Ectodermal cell (in vitro differentiated cells): ENCODE measurements at regions not wholly inside any gene's neighbourhood (a gene's known extent, or its start where the extent isn't known, plus 50 kb on each side); places are given as distances from the start of the nearest gene placed in this dataset.

ENCODE experiments used
- H3K27ac ChIP-seq: 2 replicates; pipeline ENCODE4 v1.7.0; 2013; ENCODE audit warnings: mild to moderate bottlenecking, low read depth, low read length; ENCODE audit not compliant: insufficient read depth, poor library complexity, severe bottlenecking
- H3K27me3 ChIP-seq: 2 replicates; pipeline ENCODE4 v1.7.0; 2013; ENCODE audit warnings: mild to moderate bottlenecking, low read length; ENCODE audit not compliant: insufficient read depth, control insufficient read depth, poor library complexity, severe bottlenecking
- H3K36me3 ChIP-seq: one replicate; pipeline ENCODE4 v1.7.0; 2013; ENCODE audit warnings: low read length; ENCODE audit not compliant: control insufficient read depth, insufficient read depth
- H3K4me1 ChIP-seq: one replicate; pipeline ENCODE4 v1.7.0; 2013; ENCODE audit warnings: low read length; ENCODE audit not compliant: control insufficient read depth, insufficient read depth
- H3K4me3 ChIP-seq: 2 replicates; pipeline ENCODE4 v1.7.0; 2013; ENCODE audit warnings: low read depth, low read length, control low read depth; ENCODE audit not compliant: insufficient read depth
- H3K9me3 ChIP-seq: 2 replicates; pipeline ENCODE4 v1.7.0; 2013; ENCODE audit warnings: mild to moderate bottlenecking, low read length, moderate library complexity; ENCODE audit not compliant: control insufficient read depth
- WGBS, 2 experiments: methylation state at CpG; one replicate each; pipeline ENCODE4 v1.1.7; 2013; ENCODE audit warnings: missing lambda C conversion rate in 2 of 2; 5-methylcytosine and 5-hydroxymethylcytosine counted together

GRCh38 chr1:104402178-104402577, 652.5 kb downstream of the AMY1C start:
- WGBS, 2 experiments, result 67 to 80% methylated on average over 1 of the region's 2 CpGs
- no peaks in the 10 kb centered on the region for H3K4me1 ChIP-seq
- H3K27me3 ChIP-seq, result no peaks in the 10 kb centered on the region
- no peak overlapping the region for H3K4me3 ChIP-seq
- H3K9me3 ChIP-seq, result no peaks in the 10 kb centered on the region
- no peaks in the 10 kb centered on the region for H3K36me3 ChIP-seq
- no peak overlapping the region for H3K27ac ChIP-seq

DNA sequence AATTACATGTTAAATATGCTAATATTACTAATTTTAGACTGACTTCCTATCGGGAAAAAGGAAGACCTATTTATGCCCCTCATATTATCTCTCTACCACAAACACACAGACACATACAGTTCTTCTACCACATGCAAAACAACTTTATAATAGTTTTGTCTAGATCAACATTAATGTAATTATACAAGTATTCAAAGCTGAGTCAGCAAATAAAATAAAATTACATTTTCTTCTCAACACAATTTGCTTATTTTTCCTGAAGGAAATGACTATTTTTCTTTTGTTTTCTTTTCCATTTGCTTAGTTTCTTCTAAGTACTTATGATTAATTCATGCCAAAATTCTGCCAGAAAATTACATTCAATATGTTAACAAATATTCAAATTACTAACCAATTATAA, 654.2 kb downstream of the AMY1C start:
- no peaks in the 10 kb centered on the region for H3K9me3 ChIP-seq
- H3K4me1 ChIP-seq, result no peaks in the 10 kb centered on the region
- H3K27me3 ChIP-seq, result no peaks in the 10 kb centered on the region
- no peaks in the 10 kb centered on the region for H3K36me3 ChIP-seq
- WGBS, 2 experiments, result 100% methylated on average over 1 of the region's 1 CpG; no CpG with 5 or more reads in 1 of the 2 experiments
- no peak overlapping the region for H3K4me3 ChIP-seq
- H3K27ac ChIP-seq, result no peak overlapping the region

DNA sequence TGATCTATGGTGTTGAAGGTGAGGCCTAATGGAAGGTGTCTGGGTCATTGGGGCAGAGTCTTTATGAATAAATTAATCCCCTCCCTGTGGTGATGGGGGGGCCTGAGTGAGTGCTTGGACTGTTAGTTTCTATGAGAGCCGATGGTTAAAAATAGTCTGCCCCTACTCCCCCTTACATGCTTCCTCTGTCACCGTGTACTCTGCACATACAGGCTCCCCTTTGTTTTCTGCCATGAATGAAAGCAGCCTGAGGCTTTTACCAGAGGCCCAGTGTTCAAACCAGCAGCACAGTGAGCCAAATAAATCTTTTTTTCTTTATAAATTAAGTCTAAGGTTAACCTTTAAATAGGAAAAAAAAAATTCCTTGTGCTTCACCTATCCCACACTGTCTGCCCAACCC, 657.0 kb downstream of the AMY1C start:
- H3K9me3 ChIP-seq, result no peaks in the 10 kb centered on the region
- no peaks in the 10 kb centered on the region for H3K4me1 ChIP-seq
- no peak overlapping the region for H3K4me3 ChIP-seq
- H3K27me3 ChIP-seq, result no peaks in the 10 kb centered on the region
- H3K27ac ChIP-seq, result no peak overlapping the region
- 76 to 78% methylated on average over 2 of the region's 2 CpGs for WGBS, 2 experiments
- no peaks in the 10 kb centered on the region for H3K36me3 ChIP-seq

DNA sequence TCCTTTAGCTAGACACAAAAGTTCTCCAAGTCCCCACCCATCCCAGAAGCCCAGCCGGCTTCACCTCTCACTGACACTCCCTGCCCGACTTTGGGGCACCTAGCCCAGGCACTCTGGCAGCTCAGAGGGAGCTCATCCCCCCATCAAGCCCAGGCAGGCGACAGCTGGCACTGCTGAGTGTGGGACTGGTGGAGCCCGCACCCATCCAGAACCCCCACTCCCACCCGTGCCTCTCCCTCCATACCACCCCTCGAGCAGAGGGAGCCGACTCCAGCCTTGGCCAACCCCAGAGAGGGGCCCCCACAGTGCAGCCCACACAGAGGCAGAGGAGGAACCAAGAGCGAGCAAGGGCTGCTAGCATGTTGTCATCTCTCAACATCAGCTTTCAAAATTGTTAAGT, 658.6 kb downstream of the AMY1C start:
- Histone ChIP-seq H3K36me3 (no peaks in the 10 kb centered on the region), H3K4me1 (no peaks in the 10 kb centered on the region), H3K9me3 (no peaks in the 10 kb centered on the region), H3K4me3 (no peak overlapping the region), H3K27me3 (no peaks in the 10 kb centered on the region), H3K27ac (no peak overlapping the region)
- WGBS, 2 experiments, result 93 to 97% methylated on average over 8 of the region's 8 CpGs

GRCh38 chr1:104435255-104435654, 685.6 kb downstream of the AMY1C start:
- Histone ChIP-seq H3K27ac (no peak overlapping the region), H3K27me3 (no peaks in the 10 kb centered on the region), H3K4me1 (no peaks in the 10 kb centered on the region), H3K36me3 (no peaks in the 10 kb centered on the region), H3K9me3 (no peaks in the 10 kb centered on the region), H3K4me3 (no peak overlapping the region)
- 93 to 97% methylated on average over 4 of the region's 4 CpGs for WGBS, 2 experiments

DNA sequence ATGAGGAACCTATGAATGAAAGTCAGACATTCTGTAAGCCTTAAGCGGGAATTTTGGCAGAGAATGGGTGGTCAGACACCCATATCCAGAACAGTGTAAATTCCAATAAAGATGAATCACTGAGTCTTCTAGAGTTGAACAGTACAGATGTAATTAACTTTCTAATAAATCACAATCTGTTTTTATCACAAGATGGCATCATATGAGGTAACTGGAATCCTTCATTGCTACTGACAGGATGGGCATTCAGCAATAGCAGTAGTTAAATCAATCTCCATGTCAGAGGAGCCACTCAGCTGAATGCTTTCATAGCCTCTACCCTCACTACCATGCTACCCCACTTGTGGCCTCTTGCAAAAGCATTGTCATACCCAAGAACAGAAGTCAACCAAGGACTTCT, 690.3 kb downstream of the AMY1C start:
- Histone ChIP-seq H3K9me3 (no peaks in the 10 kb centered on the region), H3K4me3 (no peak overlapping the region), H3K27ac (no peak overlapping the region), H3K4me1 (no peaks in the 10 kb centered on the region), H3K27me3 (no peaks in the 10 kb centered on the region), H3K36me3 (no peaks in the 10 kb centered on the region)
- WGBS, 2 experiments, result 80 to 100% methylated on average over 1 of the region's 1 CpG

DNA sequence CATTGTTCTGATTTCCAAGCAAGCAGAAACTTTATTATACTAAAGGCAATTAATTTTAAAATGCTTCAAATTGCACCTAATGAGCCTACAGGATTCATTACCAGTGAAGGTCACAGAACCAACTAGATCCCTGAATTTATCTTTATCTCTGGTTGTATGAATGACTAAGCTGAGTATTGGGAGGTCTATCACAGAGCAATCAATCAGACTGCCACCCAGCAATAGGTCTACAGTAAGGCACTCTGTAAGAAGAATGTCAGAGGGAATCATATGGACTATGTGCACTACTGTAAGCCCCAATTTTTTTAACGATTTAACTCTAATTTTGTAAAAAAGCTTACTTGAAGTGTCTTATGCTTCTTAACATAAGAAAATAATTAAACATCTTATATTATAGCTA, 707.0 kb downstream of the AMY1C start:
- H3K27me3 ChIP-seq, result no peaks in the 10 kb centered on the region
- no peak overlapping the region for H3K27ac ChIP-seq
- H3K4me3 ChIP-seq, result no peak overlapping the region
- no peaks in the 10 kb centered on the region for H3K4me1 ChIP-seq
- no peaks in the 10 kb centered on the region for H3K36me3 ChIP-seq
- 100% methylated on average over 1 of the region's 1 CpG; no CpG with 5 or more reads in 1 of the 2 experiments for WGBS, 2 experiments
- H3K9me3 ChIP-seq, result peaks cover 3% of the 10 kb centered on the region

- Histone ChIP-seq H3K9me3 (peaks cover 3% of the 10 kb centered on the region), H3K4me1 (no peaks in the 10 kb centered on the region), H3K36me3 (no peaks in the 10 kb centered on the region), H3K27ac (no peak overlapping the region), H3K27me3 (no peaks in the 10 kb centered on the region), H3K4me3 (no peak overlapping the region)
- 83 to 94% methylated on average over 2 of the region's 2 CpGs for WGBS, 2 experiments
Observed at GRCh38 chr1:104459886-104460285, 710.2 kb downstream of the AMY1C start.

DNA sequence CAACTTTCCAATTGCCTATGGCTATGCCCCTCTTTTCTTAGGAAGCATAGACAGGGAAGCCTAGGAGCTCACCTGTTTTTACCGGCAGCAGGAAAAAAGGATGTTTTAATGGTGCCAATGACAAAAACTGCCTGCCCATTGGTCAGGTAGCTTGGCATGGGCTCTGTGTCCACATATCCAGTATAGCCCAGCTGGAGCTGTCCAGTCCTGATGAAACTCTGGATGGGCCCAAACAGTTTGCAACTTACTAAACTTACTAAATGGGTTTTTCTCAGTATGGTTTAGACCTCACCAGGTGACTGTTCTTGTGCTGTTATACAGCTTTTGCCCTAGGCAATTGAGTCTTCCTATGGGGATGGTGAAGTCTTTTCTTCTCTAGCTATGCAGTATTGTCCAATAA, 711.2 kb downstream of the AMY1C start:
- 92 to 100% methylated on average over 1 of the region's 1 CpG for WGBS, 2 experiments
- no peak overlapping the region for H3K27ac ChIP-seq
- no peaks in the 10 kb centered on the region for H3K27me3 ChIP-seq
- H3K36me3 ChIP-seq, result no peaks in the 10 kb centered on the region
- H3K4me1 ChIP-seq, result no peaks in the 10 kb centered on the region
- peaks cover 3% of the 10 kb centered on the region for H3K9me3 ChIP-seq
- H3K4me3 ChIP-seq, result no peak overlapping the region

DNA sequence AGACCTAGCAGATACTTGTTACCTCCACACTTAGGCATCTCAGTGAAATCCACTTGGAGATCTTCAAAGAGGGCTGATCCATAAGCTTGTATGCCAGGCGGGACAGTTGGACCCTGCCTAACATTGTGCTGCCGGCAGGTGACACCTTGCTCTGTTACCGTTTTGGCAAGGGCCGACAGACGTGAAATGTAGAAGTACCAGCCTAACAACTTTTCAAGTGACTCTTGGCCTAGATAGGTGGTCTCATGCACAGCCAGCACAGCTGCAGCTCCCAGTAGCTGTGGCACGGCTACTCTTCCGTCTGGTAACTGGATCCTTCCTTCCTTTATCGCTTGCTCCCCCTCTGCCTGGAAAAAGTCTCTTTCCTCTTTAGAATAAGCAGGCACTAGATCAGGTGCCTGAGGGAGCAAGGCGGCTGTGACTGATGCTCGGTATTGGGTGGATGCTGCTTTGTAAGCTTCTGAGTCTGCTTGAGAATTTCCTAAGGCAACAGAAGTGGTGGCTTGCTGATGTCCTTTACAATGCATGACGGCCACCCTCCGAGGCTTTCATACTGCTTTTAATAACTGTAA, 713.5 kb downstream of the AMY1C start:
- 88 to 89% methylated on average over 12 of the region's 12 CpGs for WGBS, 2 experiments
- Histone ChIP-seq H3K9me3 (peaks cover 3% of the 10 kb centered on the region), H3K36me3 (no peaks in the 10 kb centered on the region), H3K27ac (no peak overlapping the region), H3K4me1 (no peaks in the 10 kb centered on the region), H3K4me3 (no peak overlapping the region), H3K27me3 (no peaks in the 10 kb centered on the region)

- Histone ChIP-seq H3K27me3 (no peaks in the 10 kb centered on the region), H3K4me1 (no peaks in the 10 kb centered on the region), H3K4me3 (no peak overlapping the region), H3K27ac (no peak overlapping the region), H3K9me3 (no peaks in the 10 kb centered on the region), H3K36me3 (no peaks in the 10 kb centered on the region)
- WGBS, 2 experiments, result 95 to 96% methylated on average over 8 of the region's 8 CpGs
Observed at GRCh38 chr1:104466068-104466467, 716.4 kb downstream of the AMY1C start.
